ENCODE measurements at regions not wholly inside any gene's neighbourhood (a gene's known extent, or its start where the extent isn't known, plus 50 kb on each side); places are given as distances from the start of the nearest gene placed in this dataset.

DNA sequence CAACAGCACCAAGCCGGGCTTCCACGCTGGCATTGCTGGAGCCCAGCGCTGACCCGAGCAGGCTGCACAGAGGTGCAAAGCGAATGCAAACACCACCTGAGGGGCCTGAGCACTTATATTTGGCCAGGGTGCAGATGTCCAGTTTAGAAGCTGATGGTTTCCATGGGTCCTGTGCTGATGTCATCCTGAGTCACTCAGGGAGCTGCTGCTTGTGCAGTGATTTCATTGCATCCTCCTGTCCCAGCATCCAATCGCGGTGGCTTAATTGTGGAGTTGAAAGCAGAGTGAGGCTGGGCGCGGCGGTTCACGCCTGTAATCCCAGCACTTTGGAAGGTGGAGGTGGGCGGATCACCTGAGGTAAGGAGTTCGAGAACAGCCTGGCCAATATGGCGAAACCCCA lies 410.2 kb upstream of the KLF6 start:
- TF ChIP-seq CTCF (IDR thresholded peaks at IDR 0.05; ENCODE audit: low read depth, low read length) = no peak
- no peak for DNase-seq (ENCODE audit: extremely low read depth, low read depth)

DNA sequence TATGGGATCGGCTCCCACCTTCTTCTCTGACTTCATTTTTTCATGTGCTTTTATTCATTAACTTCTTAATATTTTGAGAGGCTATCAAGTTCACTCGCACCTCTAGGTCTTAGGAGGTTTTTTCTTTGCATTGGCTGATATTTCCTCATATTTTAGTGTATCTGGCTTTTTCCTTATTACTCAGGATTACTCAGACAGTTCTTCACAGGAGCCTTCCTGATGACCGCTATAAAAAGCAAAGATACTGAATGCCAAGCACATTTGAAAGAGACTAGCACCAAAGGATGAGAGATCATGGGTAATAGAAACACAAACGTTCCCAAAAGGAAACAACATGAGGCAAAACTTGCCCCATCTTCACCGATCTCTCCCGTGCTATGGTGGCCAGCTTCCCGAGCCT lies 409.2 kb upstream of the KLF6 start:
- no peak for TF ChIP-seq CTCF (IDR thresholded peaks at IDR 0.05; ENCODE audit: low read depth, low read length)
- DNase-seq (ENCODE audit: extremely low read depth, low read depth) = no peak

- DNase-seq (ENCODE audit: extremely low read depth, low read depth) = no peak
- no peak for TF ChIP-seq CTCF (IDR thresholded peaks at IDR 0.05; ENCODE audit: low read depth, low read length)
Observed at GRCh38 chr10:4191894-4192293, 406.9 kb upstream of the KLF6 start.

GRCh38 chr10:4191354-4191753 lies 406.3 kb upstream of the KLF6 start:
- DNase-seq (ENCODE audit: extremely low read depth, low read depth) = no peak
- TF ChIP-seq CTCF (IDR thresholded peaks at IDR 0.05; ENCODE audit: low read depth, low read length) = no peak

DNA sequence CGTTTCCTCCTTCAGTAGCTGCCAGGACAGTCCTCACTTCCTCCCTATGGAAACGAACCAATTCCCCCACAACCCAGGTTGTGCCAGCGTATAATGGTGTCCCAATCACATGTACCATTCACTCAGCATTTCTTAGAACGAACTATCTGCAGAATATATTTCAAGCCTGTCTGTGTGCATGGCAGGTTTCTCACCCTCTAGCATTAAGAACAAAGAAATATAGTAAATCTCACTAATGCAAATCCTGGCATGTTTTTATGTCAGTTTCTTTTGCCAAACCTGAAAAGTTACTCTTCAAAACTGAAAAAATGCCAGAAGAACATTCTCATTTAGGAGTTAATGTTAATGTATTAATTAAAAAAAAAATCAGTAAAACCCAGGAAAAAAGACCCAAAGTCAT lies 405.9 kb upstream of the KLF6 start:
- no peak for DNase-seq (ENCODE audit: extremely low read depth, low read depth)
- TF ChIP-seq CTCF (IDR thresholded peaks at IDR 0.05; ENCODE audit: low read depth, low read length) = no peak

GRCh38 chr10:4189281-4189680 lies 404.3 kb upstream of the KLF6 start:
- DNase-seq (ENCODE audit: extremely low read depth, low read depth) = no peak
- no peak for TF ChIP-seq CTCF (IDR thresholded peaks at IDR 0.05; ENCODE audit: low read depth, low read length)

DNA sequence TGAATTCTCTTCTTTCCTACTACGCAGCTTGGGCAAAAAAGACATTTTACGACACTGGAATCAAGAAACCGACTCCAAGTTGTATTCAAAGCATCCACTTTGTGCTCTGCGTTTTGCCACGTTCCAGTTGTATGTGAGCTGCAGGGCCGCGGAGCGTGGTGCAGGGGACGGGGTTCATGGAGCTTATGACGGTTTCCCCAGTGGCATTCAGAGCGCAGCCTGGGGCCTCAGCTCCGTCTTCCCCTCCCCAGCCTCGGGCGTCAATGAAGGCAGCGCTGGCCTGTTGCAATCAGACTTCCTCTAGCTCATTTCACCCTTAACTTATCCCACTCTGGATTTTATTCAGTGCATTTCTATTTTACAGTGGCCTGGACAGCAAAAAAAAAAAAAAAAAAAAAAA lies 403.4 kb upstream of the KLF6 start:
- no peak for DNase-seq (ENCODE audit: extremely low read depth, low read depth)
- TF ChIP-seq CTCF (IDR thresholded peaks at IDR 0.05; ENCODE audit: low read depth, low read length) = no peak

All from AG09319 (cell line).